Neural crest cell (in vitro differentiated cells): ENCODE measurements at regions not wholly inside any gene's neighbourhood (a gene's known extent, or its start where the extent isn't known, plus 50 kb on each side); places are given as distances from the start of the nearest gene placed in this dataset.

ENCODE experiments used
- DNase-seq: peaks from one replicate; pipeline ENCODE4 v3.0.0; 2021; ENCODE audit warnings: low read depth, mixed read lengths, low spot score
- H3K27ac Mint-ChIP-seq: one replicate; pipeline ENCODE4 v1.8.0; 2021; ENCODE audit warnings: mild to moderate bottlenecking, mixed read lengths; ENCODE audit not compliant: unreplicated experiment
- H3K27me3 Mint-ChIP-seq: 2 replicates; pipeline ENCODE4 v1.8.0; 2021; ENCODE audit warnings: low read depth, mild to moderate bottlenecking, mixed read lengths
- H3K36me3 Mint-ChIP-seq: 2 replicates; pipeline ENCODE4 v1.8.0; 2021; ENCODE audit warnings: low read depth, mild to moderate bottlenecking, mixed read lengths
- H3K4me1 Mint-ChIP-seq: 2 replicates; pipeline ENCODE4 v1.8.0; 2021; ENCODE audit warnings: mixed read lengths
- H3K4me3 Mint-ChIP-seq: one replicate; pipeline ENCODE4 v1.8.0; 2021; ENCODE audit warnings: mild to moderate bottlenecking, mixed read lengths
- H3K9me3 Mint-ChIP-seq: 2 replicates; pipeline ENCODE4 v1.8.0; 2021; ENCODE audit warnings: mixed read lengths
- TF ChIP-seq, protein P1 (sequence below): fragments of 200-600 bp; sonication (generic); conservative IDR thresholded peaks from 2 replicates; pipeline ENCODE4 v1.5.0; 2021; ENCODE audit warnings: antibody characterized with exemption, mild to moderate bottlenecking

- no peaks in the 10 kb centered on the region for H3K4me1 Mint-ChIP-seq
- TF ChIP-seq, protein P1, sequence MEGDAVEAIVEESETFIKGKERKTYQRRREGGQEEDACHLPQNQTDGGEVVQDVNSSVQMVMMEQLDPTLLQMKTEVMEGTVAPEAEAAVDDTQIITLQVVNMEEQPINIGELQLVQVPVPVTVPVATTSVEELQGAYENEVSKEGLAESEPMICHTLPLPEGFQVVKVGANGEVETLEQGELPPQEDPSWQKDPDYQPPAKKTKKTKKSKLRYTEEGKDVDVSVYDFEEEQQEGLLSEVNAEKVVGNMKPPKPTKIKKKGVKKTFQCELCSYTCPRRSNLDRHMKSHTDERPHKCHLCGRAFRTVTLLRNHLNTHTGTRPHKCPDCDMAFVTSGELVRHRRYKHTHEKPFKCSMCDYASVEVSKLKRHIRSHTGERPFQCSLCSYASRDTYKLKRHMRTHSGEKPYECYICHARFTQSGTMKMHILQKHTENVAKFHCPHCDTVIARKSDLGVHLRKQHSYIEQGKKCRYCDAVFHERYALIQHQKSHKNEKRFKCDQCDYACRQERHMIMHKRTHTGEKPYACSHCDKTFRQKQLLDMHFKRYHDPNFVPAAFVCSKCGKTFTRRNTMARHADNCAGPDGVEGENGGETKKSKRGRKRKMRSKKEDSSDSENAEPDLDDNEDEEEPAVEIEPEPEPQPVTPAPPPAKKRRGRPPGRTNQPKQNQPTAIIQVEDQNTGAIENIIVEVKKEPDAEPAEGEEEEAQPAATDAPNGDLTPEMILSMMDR: no peak
- no peak for DNase-seq
- H3K36me3 Mint-ChIP-seq: no peaks in the 10 kb centered on the region
- H3K27me3 Mint-ChIP-seq: no peaks in the 10 kb centered on the region
- no peak overlapping the region for H3K27ac Mint-ChIP-seq
- no peaks in the 10 kb centered on the region for H3K9me3 Mint-ChIP-seq
- H3K4me3 Mint-ChIP-seq: no peak overlapping the region
Measured at GRCh38 chr4:10753336-10753735, 68.8 kb upstream of the CLNK start.

DNA sequence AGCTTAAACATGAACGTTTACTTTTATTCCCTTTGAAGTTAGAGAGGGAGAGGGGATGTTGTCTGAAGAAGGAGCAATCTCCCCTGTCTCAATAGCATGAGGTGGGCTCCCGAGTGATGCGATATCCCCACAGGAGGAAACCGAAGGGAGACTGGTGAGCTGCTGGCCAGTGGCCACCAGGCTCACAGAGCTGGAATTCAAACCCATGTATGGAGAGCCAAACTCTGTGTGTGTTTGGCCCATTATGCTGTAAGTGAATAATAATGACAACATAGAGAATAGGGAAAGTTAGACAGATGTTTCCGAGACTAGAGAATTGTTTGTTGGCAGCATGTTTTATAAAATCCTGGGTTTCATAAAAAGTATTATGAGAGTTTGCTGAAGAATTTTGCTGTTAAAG, 66.1 kb upstream of the CLNK start:
- H3K4me3 Mint-ChIP-seq: no peak overlapping the region
- TF ChIP-seq, protein P1: no peak
- H3K4me1 Mint-ChIP-seq: no peaks in the 10 kb centered on the region
- no peak for DNase-seq
- H3K9me3 Mint-ChIP-seq: peaks cover 3% of the 10 kb centered on the region
- H3K36me3 Mint-ChIP-seq: no peaks in the 10 kb centered on the region
- no peaks in the 10 kb centered on the region for H3K27me3 Mint-ChIP-seq
- no peak overlapping the region for H3K27ac Mint-ChIP-seq

DNA sequence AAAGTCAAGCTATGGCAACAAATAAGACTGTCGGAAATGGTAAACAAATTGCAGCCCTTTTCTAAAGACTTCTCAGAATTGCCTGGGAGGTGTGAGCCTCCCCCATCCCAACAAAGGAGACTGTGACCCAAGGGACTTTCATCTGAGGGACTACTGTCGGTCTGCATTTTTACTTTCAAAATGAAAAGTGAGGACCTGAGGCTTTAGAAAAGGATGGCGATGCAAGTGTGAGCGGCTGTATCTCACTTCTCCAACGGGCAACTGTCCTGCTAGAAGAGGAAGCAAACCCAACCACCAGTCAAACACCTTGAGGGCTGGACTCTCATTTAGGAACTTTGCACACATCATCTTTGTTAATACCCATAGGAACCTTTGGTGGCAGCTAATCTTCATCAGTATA, 62.6 kb upstream of the CLNK start:
- Mint-ChIP-seq H3K27me3 (no peaks in the 10 kb centered on the region), H3K9me3 (peaks cover 3% of the 10 kb centered on the region), H3K4me1 (no peaks in the 10 kb centered on the region), H3K27ac (no peak overlapping the region), H3K4me3 (no peak overlapping the region), H3K36me3 (no peaks in the 10 kb centered on the region)
- TF ChIP-seq, protein P1: no peak
- DNase-seq: no peak

- H3K4me3 Mint-ChIP-seq: no peak overlapping the region
- no peaks in the 10 kb centered on the region for H3K4me1 Mint-ChIP-seq
- TF ChIP-seq, protein P1: no peak
- no peak for DNase-seq
- H3K27ac Mint-ChIP-seq: no peak overlapping the region
- no peaks in the 10 kb centered on the region for H3K27me3 Mint-ChIP-seq
- H3K36me3 Mint-ChIP-seq: no peaks in the 10 kb centered on the region
- peaks cover 3% of the 10 kb centered on the region for H3K9me3 Mint-ChIP-seq
Measured at GRCh38 chr4:10746371-10747171, 62.0 kb upstream of the CLNK start.

GRCh38 chr4:10743357-10743756, 58.8 kb upstream of the CLNK start:
- no peak overlapping the region for H3K27ac Mint-ChIP-seq
- no peaks in the 10 kb centered on the region for H3K36me3 Mint-ChIP-seq
- peaks cover 3% of the 10 kb centered on the region for H3K9me3 Mint-ChIP-seq
- TF ChIP-seq, protein P1: no peak
- no peak for DNase-seq
- H3K4me3 Mint-ChIP-seq: no peak overlapping the region
- H3K4me1 Mint-ChIP-seq: peaks cover 2% of the 10 kb centered on the region
- H3K27me3 Mint-ChIP-seq: no peaks in the 10 kb centered on the region
